HFF-Myc (cell line): ENCODE measurements at regions not wholly inside any gene's neighbourhood (a gene's known extent, or its start where the extent isn't known, plus 50 kb on each side); places are given as distances from the start of the nearest gene placed in this dataset.

Experiments
- DNase-seq: peaks from one replicate; pipeline ENCODE4 v3.0.0-alpha.2; 2011; ENCODE audit warnings: low read depth; ENCODE audit errors: extremely low read depth
- H3K4me3 ChIP-seq: replicated peaks from 2 replicates; pipeline ENCODE4 v1.5.1; 2011; ENCODE audit warnings: low read depth, mild to moderate bottlenecking, control low read depth, low read length
- TF ChIP-seq, protein P1 (sequence below): IDR thresholded peaks from 2 replicates; pipeline ENCODE4 v1.5.1; 2012; ENCODE audit warnings: mild to moderate bottlenecking, low read depth, low read length, control low read depth; ENCODE audit errors: missing control alignments

DNA sequence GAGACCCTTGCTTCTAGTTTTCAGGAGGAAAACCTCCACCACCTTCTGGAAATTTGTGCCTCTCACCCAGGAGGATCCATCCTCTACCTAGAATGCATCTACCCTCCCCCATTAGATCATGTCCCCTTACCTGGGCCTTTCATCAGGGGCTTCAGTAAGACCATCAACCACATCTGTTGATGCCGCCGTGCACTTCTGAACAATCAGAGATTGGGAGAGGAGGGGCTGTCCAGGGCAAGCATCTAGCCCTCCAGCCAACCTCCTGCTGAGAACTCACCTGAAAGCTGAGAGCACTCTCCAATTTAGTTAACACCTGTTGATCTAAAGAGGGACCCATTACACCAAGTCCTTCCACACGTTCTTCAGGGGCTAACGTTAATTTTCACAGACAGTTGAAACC lies 57.6 kb upstream of the PIK3CG start:
- no peak for DNase-seq
- TF ChIP-seq, protein P1, sequence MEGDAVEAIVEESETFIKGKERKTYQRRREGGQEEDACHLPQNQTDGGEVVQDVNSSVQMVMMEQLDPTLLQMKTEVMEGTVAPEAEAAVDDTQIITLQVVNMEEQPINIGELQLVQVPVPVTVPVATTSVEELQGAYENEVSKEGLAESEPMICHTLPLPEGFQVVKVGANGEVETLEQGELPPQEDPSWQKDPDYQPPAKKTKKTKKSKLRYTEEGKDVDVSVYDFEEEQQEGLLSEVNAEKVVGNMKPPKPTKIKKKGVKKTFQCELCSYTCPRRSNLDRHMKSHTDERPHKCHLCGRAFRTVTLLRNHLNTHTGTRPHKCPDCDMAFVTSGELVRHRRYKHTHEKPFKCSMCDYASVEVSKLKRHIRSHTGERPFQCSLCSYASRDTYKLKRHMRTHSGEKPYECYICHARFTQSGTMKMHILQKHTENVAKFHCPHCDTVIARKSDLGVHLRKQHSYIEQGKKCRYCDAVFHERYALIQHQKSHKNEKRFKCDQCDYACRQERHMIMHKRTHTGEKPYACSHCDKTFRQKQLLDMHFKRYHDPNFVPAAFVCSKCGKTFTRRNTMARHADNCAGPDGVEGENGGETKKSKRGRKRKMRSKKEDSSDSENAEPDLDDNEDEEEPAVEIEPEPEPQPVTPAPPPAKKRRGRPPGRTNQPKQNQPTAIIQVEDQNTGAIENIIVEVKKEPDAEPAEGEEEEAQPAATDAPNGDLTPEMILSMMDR, result no peak
- H3K4me3 ChIP-seq, result no peak overlapping the region

DNA sequence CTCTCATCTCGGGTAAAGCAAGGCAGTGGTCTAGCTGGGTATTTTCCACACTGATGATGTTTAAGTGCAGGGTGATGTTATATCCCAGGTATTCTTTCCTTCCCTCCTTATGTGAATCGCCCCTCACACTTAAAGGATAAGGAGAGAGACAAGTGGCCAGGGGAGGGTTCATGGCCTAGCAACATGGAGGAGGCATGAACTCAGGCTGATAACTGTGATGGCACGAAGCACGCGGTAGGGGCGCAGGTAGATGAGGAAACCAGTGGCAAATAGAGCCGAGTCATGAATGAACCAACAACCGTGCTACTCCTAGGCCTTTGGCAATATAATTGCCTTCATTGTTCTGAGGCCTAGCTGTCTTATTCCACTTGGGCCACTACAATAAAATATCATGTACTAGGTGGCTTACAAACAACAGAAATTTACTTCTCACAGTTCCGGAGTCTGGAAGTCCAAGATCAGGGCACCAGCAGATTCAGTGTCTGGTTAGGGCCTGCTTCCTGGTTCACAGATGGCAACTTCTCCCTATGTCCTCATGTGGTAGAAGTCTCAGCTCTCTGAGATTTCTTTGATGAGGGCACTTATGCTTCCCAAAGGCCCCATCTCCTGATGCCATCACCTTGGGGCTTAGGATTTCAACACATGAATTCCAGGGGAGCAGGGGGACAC lies 56.0 kb upstream of the PIK3CG start:
- no peak overlapping the region for H3K4me3 ChIP-seq
- TF ChIP-seq, protein P1, result no peak
- DNase-seq, result no peak

DNA sequence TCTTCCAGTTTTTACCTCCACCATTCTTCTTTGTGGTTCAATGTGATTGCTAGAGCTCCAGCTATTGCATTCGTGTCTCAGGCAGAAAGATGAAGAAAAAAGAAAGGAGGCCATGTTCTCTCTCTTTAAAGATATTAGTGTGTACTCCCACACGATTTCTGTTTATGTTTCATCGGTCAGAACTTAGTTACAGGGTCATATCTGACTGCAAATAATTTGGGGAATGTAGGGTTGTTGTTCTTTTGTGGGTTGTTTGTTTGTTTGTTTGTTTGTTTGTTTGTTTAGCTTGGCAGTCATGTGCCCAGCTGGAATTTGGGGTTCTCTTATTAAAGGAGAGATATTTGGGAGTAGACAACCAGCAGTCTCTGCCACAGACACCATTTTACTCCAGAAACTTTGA lies 53.6 kb upstream of the PIK3CG start:
- DNase-seq, result no peak
- TF ChIP-seq, protein P1, result no peak

DNA sequence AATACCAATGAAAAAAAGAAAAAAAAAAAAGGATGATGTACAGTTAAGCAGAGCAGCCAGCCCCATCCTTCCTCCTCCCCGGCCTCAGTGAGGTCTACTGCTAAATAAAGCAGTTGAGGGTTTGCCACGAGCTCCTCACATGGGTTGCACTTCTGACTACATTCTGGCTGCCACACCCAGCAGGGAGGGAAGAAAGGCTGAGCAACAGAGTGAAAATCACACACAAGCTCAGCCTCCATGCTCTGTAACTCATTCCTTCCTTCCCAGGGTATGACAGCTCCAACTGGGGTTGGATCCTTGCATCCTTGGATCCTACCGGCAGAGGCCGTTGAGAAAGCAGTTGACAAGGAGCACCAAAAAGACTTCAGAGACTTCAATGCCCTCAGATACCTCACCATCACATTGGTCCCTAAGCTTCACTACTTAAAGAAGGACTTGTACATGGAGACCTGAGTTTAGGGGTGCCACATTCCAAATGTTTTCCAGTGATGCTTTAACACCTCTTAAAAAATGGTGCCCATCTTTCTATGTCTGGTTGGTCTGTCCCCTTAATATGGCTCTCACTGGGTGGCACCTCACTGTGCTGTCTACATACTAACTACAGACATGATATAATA lies 52.9 kb upstream of the PIK3CG start:
- TF ChIP-seq, protein P1, result no peak
- DNase-seq, result no peak
- no peak overlapping the region for H3K4me3 ChIP-seq

More for the DNA sequence above, 53.6 kb upstream of the PIK3CG start:
- H3K4me3 ChIP-seq, result no peak overlapping the region

DNA sequence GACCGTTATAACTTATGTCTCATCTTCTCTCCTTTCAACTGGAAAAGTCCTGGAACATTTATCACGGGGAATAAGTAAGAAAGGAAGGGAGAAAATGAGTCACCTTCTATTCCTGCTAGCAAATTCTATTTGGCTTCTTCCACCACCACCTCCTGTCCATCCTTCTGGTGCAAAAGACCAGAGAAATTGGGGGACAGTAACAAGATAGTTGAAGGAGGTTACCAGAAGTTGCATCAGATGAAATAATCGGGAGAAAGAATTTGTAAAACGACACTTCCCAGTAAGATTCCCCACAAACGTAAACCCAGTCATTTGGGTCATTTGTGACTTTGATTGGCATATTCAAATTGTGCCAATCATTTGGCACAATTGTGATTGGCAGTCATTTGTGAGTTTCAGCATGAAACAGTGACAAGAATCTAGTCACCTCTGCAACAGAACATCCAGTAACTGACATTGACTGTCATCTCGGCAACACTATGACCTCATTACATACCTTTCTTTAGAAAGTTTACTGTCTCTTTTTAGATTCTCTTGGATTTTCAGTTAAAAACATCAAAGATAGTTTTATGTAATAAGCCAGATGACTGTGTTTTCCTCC lies 51.3 kb upstream of the PIK3CG start:
- TF ChIP-seq, protein P1, result no peak
- H3K4me3 ChIP-seq, result no peak overlapping the region
- no peak for DNase-seq

DNA sequence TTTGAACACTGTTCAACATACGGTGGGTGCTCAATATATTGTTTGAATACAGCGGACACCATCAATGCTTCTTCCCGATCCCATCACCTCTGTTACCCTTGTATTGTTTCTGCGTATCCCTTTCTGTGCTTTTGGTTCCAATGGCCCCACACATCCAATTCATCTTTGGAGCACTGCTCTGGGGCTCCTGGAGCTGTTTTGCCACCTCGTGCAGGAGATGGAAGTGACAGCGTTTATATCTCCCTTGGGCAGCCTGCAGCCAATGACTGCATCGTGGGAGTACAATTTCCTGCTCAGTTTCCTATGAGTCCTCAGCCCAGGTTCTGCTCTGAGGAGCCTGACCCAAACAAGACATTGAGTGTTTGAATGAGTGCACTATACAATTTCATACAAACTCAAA lies 50.2 kb upstream of the PIK3CG start:
- TF ChIP-seq, protein P1, result no peak
- H3K4me3 ChIP-seq, result no peak overlapping the region
- DNase-seq, result no peak
